H9 (cell line): ENCODE measurements at regions not wholly inside any gene's neighbourhood (a gene's known extent, or its start where the extent isn't known, plus 50 kb on each side); places are given as distances from the start of the nearest gene placed in this dataset.

Experiments used
- DNase-seq: peaks from one replicate; pipeline ENCODE4 v3.0.0-alpha.2; 2017
- H2AFZ ChIP-seq: one replicate; pipeline ENCODE4 v1.6.1; 2013; ENCODE audit warnings: mild to moderate bottlenecking, low read length, control low read depth, moderate library complexity
- H2AK5ac ChIP-seq: 2 replicates; pipeline ENCODE4 v1.6.1; 2013; ENCODE audit warnings: low read length, control low read depth, mixed read lengths; ENCODE audit not compliant: insufficient read length
- H2BK120ac ChIP-seq: one replicate; pipeline ENCODE4 v1.6.1; 2013; ENCODE audit warnings: low read depth, mild to moderate bottlenecking, low read length, control low read depth, inconsistent platforms; ENCODE audit not compliant: poor library complexity, severe bottlenecking
- H2BK12ac ChIP-seq: 2 replicates; pipeline ENCODE4 v1.6.1; 2013; ENCODE audit warnings: low read length, control low read depth, mixed read lengths, low read depth; ENCODE audit not compliant: insufficient read length
- H2BK15ac ChIP-seq: 2 replicates; pipeline ENCODE4 v1.6.1; 2013; ENCODE audit warnings: low read depth, low read length, control low read depth
- H2BK20ac ChIP-seq: one replicate; pipeline ENCODE4 v1.6.1; 2013; ENCODE audit warnings: low read depth, mild to moderate bottlenecking, low read length, control low read depth, inconsistent platforms; ENCODE audit not compliant: poor library complexity, severe bottlenecking
- H2BK5ac ChIP-seq: 2 replicates; pipeline ENCODE4 v1.6.1; 2013; ENCODE audit warnings: low read length, control low read depth, mixed read lengths; ENCODE audit not compliant: insufficient read length
- H3K14ac ChIP-seq: 2 replicates; pipeline ENCODE4 v1.6.1; 2013; ENCODE audit warnings: low read length, control low read depth; ENCODE audit not compliant: insufficient read depth
- H3K18ac ChIP-seq: 2 replicates; pipeline ENCODE4 v1.6.1; 2013; ENCODE audit warnings: low read depth, mild to moderate bottlenecking, mixed read lengths, low read length, control low read depth; ENCODE audit not compliant: insufficient read length
- H3K23ac ChIP-seq: 2 replicates; pipeline ENCODE4 v1.6.1; 2013; ENCODE audit warnings: low read length, control low read depth, mixed read lengths, low read depth; ENCODE audit not compliant: insufficient read length
- H3K23me2 ChIP-seq: 2 replicates; pipeline ENCODE4 v1.6.1; 2013; ENCODE audit warnings: low read depth, mild to moderate bottlenecking, mixed read lengths, low read length, control low read depth; ENCODE audit not compliant: insufficient read length, poor library complexity, severe bottlenecking
- H3K27ac ChIP-seq: 2 replicates; pipeline ENCODE4 v1.5.1; 2013; ENCODE audit warnings: low read length, control low read depth, mixed read lengths, low read depth; ENCODE audit not compliant: insufficient read length
- H3K27me3 ChIP-seq: 2 replicates; pipeline ENCODE4 v1.6.1; 2013; ENCODE audit warnings: low read length, control low read depth, inconsistent platforms; ENCODE audit not compliant: insufficient read depth
- H3K4ac ChIP-seq: 2 replicates; pipeline ENCODE4 v1.6.1; 2013; ENCODE audit warnings: low read depth, mild to moderate bottlenecking, control low read depth, inconsistent platforms, low read length, moderate library complexity
- H3K4me1 ChIP-seq: 2 replicates; pipeline ENCODE4 v1.6.1; 2013; ENCODE audit warnings: low read length, control low read depth, inconsistent platforms; ENCODE audit not compliant: insufficient read depth
- H3K4me2 ChIP-seq: 2 replicates; pipeline ENCODE4 v1.6.1; 2013; ENCODE audit warnings: low read length, control low read depth, mixed read lengths; ENCODE audit not compliant: insufficient read length, insufficient read depth
- H3K56ac ChIP-seq: 2 replicates; pipeline ENCODE4 v1.6.1; 2013; ENCODE audit warnings: low read depth, mild to moderate bottlenecking, mixed read lengths, low read length, control low read depth; ENCODE audit not compliant: insufficient read length
- H3K79me1 ChIP-seq: 2 replicates; pipeline ENCODE4 v1.6.1; 2013; ENCODE audit warnings: low read depth, mild to moderate bottlenecking, moderate library complexity, low read length, control low read depth, inconsistent platforms; ENCODE audit not compliant: insufficient read depth, poor library complexity, severe bottlenecking
- H3K79me2 ChIP-seq: 2 replicates; pipeline ENCODE4 v1.6.1; 2013; ENCODE audit warnings: low read length, control low read depth, inconsistent platforms; ENCODE audit not compliant: insufficient read depth
- H3K9ac ChIP-seq: 2 replicates; pipeline ENCODE4 v1.6.1; 2013; ENCODE audit warnings: low read length, control low read depth, mixed read lengths; ENCODE audit not compliant: insufficient read length; ENCODE audit errors: extremely low read depth
- H3K9me3 ChIP-seq: one replicate; pipeline ENCODE4 v1.6.1; 2013; ENCODE audit warnings: low read depth, low read length, inconsistent platforms; ENCODE audit not compliant: control insufficient read depth
- H3T11ph ChIP-seq: one replicate; pipeline ENCODE4 v1.6.1; 2013; ENCODE audit warnings: mild to moderate bottlenecking, low read length, control low read depth, inconsistent platforms
- H4K20me1 ChIP-seq: one replicate; pipeline ENCODE4 v1.6.1; 2013; ENCODE audit not compliant: control insufficient read depth, insufficient read length, insufficient read depth
- H4K5ac ChIP-seq: 2 replicates; pipeline ENCODE4 v1.6.1; 2013; ENCODE audit warnings: low read depth, mild to moderate bottlenecking, mixed read lengths, low read length, control low read depth; ENCODE audit not compliant: insufficient read length
- H4K8ac ChIP-seq: replicated peaks from 2 replicates; pipeline ENCODE4 v1.6.1; 2013; ENCODE audit warnings: low read length, control low read depth, mixed read lengths, low read depth; ENCODE audit not compliant: insufficient read length
- H4K91ac ChIP-seq: 2 replicates; pipeline ENCODE4 v1.6.1; 2013; ENCODE audit warnings: low read depth, mild to moderate bottlenecking, moderate library complexity, mixed read lengths, low read length, control low read depth; ENCODE audit not compliant: insufficient read length
- H3K27ac Mint-ChIP-seq, 3 experiments: 2 replicates in 2 of 3; 3 replicates in 1 of 3; pipeline ENCODE4 v1.8.0; 2020 to 2021; ENCODE audit warnings: mixed read lengths in 3 of 3, mild to moderate bottlenecking in 1 of 3, moderate library complexity in 1 of 3
- H3K27me3 Mint-ChIP-seq: 2 replicates; pipeline ENCODE4 v1.8.0; 2021; ENCODE audit warnings: low read depth, mild to moderate bottlenecking, moderate library complexity, mixed read lengths
- H3K36me3 Mint-ChIP-seq, 3 experiments: 2 replicates in 2 of 3; 3 replicates in 1 of 3; pipeline ENCODE4 v1.8.0; 2020 to 2021; ENCODE audit warnings: low read depth in 3 of 3, mixed read lengths in 3 of 3; ENCODE audit not compliant: insufficient read depth in 1 of 3
- H3K4me1 Mint-ChIP-seq, 2 experiments: 2 replicates each; pipeline ENCODE4 v1.8.0; 2020; ENCODE audit warnings: mixed read lengths in 2 of 2
- H3K4me3 Mint-ChIP-seq, 2 experiments: 2 replicates in 1 of 2; 3 replicates in 1 of 2; pipeline ENCODE4 v1.8.0; 2020 to 2021; ENCODE audit warnings: mild to moderate bottlenecking in 2 of 2, mixed read lengths in 2 of 2, moderate library complexity in 1 of 2
- H3K9me3 Mint-ChIP-seq, 2 experiments: 2 replicates in 1 of 2; 3 replicates in 1 of 2; pipeline ENCODE4 v1.8.0; 2020; ENCODE audit warnings: mild to moderate bottlenecking in 2 of 2, mixed read lengths in 2 of 2, moderate library complexity in 1 of 2
- CTCF ChIP-seq: fragments of 200-600 bp; sonication (generic); conservative IDR thresholded peaks from 3 replicates; pipeline ENCODE4 v1.8.0; 2021; ENCODE audit warnings: antibody characterized with exemption, mild to moderate bottlenecking

- H4K8ac ChIP-seq, result no peak overlapping the region
- no peaks in the 10 kb centered on the region for H3K79me1 ChIP-seq
- no peaks in the 10 kb centered on the region for H3K79me2 ChIP-seq
- H3K27ac ChIP-seq, result no peak overlapping the region
- no peak overlapping the region for H3T11ph ChIP-seq
- H3K56ac ChIP-seq, result no peak overlapping the region
- no peak overlapping the region for H3K18ac ChIP-seq
- TF ChIP-seq CTCF, result no peak
- H3K14ac ChIP-seq, result no peak overlapping the region
- H2BK20ac ChIP-seq, result no peak overlapping the region
- no peak for DNase-seq
- no peaks in the 10 kb centered on the region for H3K4me1 Mint-ChIP-seq
- no peaks in the 10 kb centered on the region for H3K9me3 ChIP-seq
- peaks cover 33 to 80% of the 10 kb centered on the region in 2 experiments for H3K9me3 Mint-ChIP-seq
- no peak overlapping the region for H3K4ac ChIP-seq
- H3K4me2 ChIP-seq, result no peak overlapping the region
- H3K36me3 Mint-ChIP-seq, result no peaks in the 10 kb centered on the region; a peak in 1 of 7 replicates
- no peak overlapping the region for H2BK15ac ChIP-seq
- no peak overlapping the region for H2BK120ac ChIP-seq
- H2AFZ ChIP-seq, result no peak overlapping the region
- no peak overlapping the region for H3K27ac Mint-ChIP-seq
- no peak overlapping the region for H2BK12ac ChIP-seq
- no peaks in the 10 kb centered on the region for H4K20me1 ChIP-seq
- no peak overlapping the region for H4K5ac ChIP-seq
- H3K23me2 ChIP-seq, result no peaks in the 10 kb centered on the region
- no peak overlapping the region for H3K4me3 Mint-ChIP-seq
- no peak overlapping the region for H2BK5ac ChIP-seq
- no peak overlapping the region for H4K91ac ChIP-seq
- no peaks in the 10 kb centered on the region; the same call in none of the 2 replicates for H3K27me3 Mint-ChIP-seq
- no peak overlapping the region for H2AK5ac ChIP-seq
- H3K27me3 ChIP-seq, result no peaks in the 10 kb centered on the region
- no peaks in the 10 kb centered on the region for H3K4me1 ChIP-seq
- H3K9ac ChIP-seq, result no peak overlapping the region
- no peak overlapping the region for H3K23ac ChIP-seq
These were observed 74.0 kb downstream of the SCGB2B2 start for GRCh38 chr19:34603003-34603402.
